Astrocyte of the spinal cord (primary cell): ENCODE measurements at regions not wholly inside any gene's neighbourhood (a gene's known extent, or its start where the extent isn't known, plus 50 kb on each side); places are given as distances from the start of the nearest gene placed in this dataset.

Experiments used
- DNase-seq: peaks from one replicate; pipeline ENCODE4 v3.0.0; 2011; ENCODE audit warnings: low read depth, low spot score
- H3K4me3 ChIP-seq: 2 replicates; pipeline ENCODE4 v1.5.1; 2011; ENCODE audit warnings: low read depth, mild to moderate bottlenecking, low read length, moderate library complexity
- CTCF ChIP-seq: IDR thresholded peaks from 2 replicates; pipeline ENCODE4 v1.5.1; 2012; ENCODE audit warnings: low read depth, mild to moderate bottlenecking, low read length, inconsistent platforms
- in situ Hi-C: cut with HindIII; loops from 2 replicates; pipeline ENCODE4 v1.10.0; 2017; ENCODE audit warnings: low sequenced_read_pairs

- no peak for DNase-seq
- no peak overlapping the region for H3K4me3 ChIP-seq
- no peak for TF ChIP-seq CTCF
- in situ Hi-C loops, result no loop called here
Measured at GRCh38 chr2:120929829-120930228, 194.2 kb downstream of the GLI2 start.

- DNase-seq, result no peak
- in situ Hi-C loops, result no loop called here
- no peak overlapping the region for H3K4me3 ChIP-seq
- TF ChIP-seq CTCF, result peak; percentile 1
Measured at GRCh38 chr2:120930236-120930635, 194.6 kb downstream of the GLI2 start.

GRCh38 chr2:120930864-120931263 is 195.2 kb downstream of the GLI2 start:
- DNase-seq, result no peak
- in situ Hi-C loops, result no loop called here
- no peak for TF ChIP-seq CTCF
- no peak overlapping the region for H3K4me3 ChIP-seq

- DNase-seq, result no peak
- in situ Hi-C loops, result no loop called here
- no peak overlapping the region for H3K4me3 ChIP-seq
- TF ChIP-seq CTCF, result no peak
Measured at GRCh38 chr2:120932472-120932871, 196.8 kb downstream of the GLI2 start.

GRCh38 chr2:120932881-120933280 is 197.2 kb downstream of the GLI2 start:
- DNase-seq, result no peak
- in situ Hi-C loops, result no loop called here
- no peak for TF ChIP-seq CTCF
- no peak overlapping the region for H3K4me3 ChIP-seq

GRCh38 chr2:120933693-120934573 is 198.3 kb downstream of the GLI2 start:
- in situ Hi-C loops, result no loop called here
- no peak for TF ChIP-seq CTCF
- DNase-seq, result no peak
- H3K4me3 ChIP-seq, result no peak overlapping the region
